IPS DF 4.7 (cell line): ENCODE measurements at regions not wholly inside any gene's neighbourhood (a gene's known extent, or its start where the extent isn't known, plus 50 kb on each side); places are given as distances from the start of the nearest gene placed in this dataset.
A peak's percentile ranks its signal among the peaks of the same experiment; 100 is the strongest.
"Not testable (repeated sequence)": the region's sequence is repeated elsewhere in the genome, so short reads cannot be mapped to it uniquely, and the experiment has no call there.

ENCODE experiments used
- DNase-seq: peaks from one replicate; pipeline ENCODE4 v3.0.0-alpha.2; 2013; ENCODE audit warnings: low spot score; ENCODE audit errors: extremely low read depth

DNA sequence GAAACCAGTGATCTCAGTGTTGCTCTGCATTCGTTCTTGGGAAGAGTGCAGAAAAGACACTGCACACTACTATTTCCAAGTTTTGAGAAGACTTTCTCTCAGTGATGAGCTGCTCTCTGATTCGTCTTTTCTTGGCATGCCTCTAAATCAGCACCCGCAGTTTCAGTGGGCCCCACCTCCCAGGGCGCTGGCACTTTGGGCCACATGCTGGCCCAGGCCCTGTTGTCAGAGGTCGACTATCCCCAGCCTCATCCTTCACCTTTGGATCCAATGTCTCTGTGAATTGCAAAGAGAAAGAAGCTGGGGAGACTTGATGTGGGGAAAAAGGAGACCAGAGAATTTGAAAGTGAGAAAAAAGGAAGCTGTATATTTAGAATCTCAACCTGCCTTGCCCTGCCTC is 644.1 kb upstream of the PITX2 start:
- DNase-seq, result no peak

DNA sequence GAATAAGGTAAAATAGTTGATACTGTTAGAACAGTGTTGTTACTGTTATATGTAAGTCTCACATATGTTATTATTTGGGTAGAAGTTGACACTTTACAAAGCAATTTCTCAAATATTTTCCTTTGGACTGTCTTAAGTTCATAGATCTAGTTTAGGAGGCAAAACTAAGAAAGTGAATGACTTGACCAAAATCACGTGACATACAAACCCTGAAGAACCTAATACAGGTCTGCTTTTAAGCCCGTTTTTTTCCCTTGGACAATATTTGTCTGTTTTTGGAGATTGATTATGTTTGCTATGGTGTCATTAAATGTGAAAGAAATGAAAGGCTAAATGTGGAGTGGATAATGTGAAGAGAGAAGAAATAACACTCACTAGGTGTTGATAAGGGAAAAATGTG is 644.9 kb upstream of the PITX2 start:
- no peak for DNase-seq

DNA sequence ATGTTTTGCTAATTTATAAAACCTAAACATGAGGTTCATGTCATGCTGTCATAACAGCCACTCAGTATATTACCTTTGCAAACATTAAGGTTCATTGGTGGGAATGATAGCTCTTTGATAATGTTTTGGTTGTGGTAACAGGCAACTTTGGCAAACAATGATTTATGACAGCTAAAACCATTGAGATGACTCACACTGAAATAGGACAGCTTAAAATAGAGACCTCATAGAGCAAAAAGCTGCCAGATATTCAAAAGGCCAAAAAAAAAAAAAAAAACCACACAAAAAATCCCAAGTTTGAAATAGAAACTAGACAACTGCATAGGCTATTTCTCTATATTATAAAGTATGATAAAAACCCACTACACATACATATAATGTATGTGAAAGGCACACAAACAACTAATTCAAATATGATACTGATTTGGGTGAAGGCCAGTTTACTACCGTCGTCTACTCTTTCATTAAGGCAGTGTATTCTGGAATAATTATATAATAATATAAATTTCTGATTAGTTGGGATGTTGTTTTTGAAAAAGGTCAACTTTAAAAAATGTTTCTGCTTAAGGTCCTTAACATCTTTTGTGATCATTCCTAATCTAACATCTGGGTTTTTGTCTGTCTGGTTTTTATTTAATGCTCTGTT is 646.0 kb upstream of the PITX2 start:
- DNase-seq, result no peak

DNA sequence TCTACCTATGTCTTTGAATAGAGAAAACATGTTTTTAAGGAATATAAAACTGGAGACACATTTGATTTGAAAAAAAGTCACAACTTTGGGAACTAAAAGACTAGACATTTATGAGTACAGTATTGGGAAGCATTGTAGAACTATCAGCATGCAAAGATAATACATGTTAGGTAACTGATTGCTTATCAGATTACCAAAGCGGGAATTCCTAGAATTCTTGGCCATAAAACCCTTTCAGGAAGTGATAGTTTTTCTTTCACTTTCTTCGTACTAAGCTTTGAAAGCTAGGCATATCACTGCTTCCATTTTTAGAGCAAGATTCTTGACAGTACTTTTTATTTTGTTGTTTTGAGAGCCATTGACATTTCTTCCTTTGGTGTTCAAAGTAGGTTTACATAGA is 646.6 kb upstream of the PITX2 start:
- DNase-seq, result no peak

DNA sequence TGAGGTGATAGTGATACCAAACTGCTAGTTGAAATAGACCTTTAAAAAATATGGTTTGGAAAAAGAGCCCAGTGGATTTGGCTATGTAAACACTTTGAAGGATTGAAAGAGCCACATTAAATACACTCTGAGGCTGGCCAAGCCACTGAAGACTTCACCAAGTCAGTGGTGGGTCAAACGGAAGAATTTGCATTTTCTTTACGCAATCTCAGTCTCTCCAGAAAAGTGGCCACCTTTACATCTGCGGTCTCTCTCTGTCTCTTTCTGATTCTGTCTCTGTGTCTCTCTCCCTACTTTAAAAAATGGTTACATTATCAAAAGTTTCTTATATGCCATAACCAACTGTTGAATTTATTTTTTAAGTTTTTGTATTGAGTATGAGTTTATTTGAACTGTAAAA is 651.2 kb upstream of the PITX2 start:
- no peak for DNase-seq

DNA sequence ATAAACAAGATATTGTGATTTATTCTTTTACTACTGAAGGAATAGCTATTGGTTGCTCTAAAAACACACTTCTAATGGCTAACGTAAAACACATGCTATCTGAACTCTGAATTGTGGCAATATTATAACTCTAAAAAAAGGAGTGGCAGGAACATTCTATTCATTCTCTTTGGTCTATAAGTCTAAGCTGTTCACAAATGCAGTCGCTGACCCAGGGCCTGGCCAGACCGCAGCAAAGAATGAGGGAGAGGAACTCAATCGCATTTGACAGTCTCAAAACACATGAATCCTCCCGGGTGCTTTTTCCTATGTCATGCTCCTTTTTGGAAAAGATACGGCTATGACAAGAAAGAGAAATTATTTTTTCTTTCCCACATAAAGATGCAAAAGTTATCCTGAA is 651.6 kb upstream of the PITX2 start:
- no peak for DNase-seq

DNA sequence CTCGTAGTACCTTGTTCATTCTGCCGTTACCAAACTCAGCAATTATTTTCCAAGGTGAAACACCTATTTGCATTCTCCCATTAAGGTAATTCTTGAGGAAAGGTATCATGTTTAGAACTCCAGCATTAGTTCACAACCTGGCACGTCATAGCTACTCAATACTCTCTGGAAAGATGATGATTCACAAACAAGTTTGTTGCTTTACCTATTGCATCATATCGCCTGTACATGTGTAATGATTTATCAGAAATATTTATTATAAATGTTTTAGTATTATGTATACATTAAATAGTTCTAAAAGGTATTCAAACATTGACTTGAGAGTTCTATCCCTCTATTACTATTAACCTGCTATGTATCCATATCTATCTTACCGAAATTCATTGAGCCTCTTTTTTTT is 658.3 kb upstream of the PITX2 start:
- DNase-seq, result no peak

DNA sequence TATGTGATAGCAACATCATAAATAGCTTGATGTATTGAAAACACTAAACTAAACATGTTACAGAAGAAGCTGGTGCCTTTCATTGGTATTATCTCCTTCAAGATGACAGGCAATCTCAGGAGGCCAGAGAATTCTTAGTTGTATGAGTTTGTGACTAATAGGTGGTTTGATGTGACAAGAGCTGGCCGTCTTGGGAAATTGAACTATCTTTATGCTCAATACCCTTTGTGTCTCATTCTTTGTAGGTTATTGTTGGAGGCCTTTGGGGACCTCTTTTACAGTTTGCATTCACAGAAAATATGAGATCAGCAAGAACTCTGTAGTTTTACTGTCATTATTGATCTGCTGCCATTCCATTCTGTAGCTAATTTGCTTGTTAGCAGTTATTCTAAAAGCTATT is 659.2 kb upstream of the PITX2 start:
- DNase-seq, result no peak

DNA sequence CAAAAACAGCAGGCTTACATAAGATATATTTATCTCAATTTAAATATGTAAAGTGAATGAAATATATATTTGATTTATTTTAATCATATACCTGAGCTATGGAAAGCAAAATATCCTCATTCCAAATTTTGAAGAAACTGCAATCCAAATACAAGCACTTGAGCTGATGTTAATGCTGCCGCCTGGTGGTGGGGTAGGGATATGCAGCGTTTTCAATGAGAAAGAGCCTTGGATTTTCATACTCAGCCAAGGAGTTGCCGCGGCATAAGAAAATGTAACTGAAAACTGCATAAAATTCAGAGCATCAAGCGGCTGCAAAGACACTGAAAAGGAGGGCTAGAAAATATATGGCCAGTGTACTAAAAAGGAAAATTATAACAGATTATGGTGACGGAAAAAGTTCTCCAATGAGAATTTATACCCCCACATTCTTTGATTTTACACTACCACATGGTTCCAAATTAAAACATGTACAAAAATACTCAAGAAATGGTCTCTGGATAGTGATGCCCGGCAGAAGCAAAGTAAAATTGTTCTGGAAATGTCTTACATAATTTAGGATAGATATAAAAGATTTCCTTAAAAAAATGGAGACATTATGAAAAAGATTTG is 660.3 kb upstream of the PITX2 start:
- peak; percentile 5 for DNase-seq

DNA sequence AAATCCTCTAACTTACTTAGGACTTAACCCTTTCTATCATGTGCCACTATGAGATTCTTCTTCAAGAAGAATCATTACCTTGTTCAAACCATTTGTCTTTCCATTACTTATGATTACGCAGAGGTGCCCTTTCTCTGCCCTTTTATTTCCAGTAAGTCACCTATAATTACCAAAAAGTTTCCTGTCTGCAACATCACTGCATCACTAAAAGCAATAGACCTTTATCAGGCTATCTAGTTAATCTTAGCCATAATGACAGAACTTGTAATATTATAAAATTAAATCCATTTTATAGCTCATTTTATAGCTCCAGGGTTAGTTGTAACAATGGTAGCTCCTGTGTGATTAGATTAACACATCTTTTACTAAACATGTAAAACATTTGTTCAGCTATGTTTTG is 673.6 kb upstream of the PITX2 start:
- no peak for DNase-seq

DNA sequence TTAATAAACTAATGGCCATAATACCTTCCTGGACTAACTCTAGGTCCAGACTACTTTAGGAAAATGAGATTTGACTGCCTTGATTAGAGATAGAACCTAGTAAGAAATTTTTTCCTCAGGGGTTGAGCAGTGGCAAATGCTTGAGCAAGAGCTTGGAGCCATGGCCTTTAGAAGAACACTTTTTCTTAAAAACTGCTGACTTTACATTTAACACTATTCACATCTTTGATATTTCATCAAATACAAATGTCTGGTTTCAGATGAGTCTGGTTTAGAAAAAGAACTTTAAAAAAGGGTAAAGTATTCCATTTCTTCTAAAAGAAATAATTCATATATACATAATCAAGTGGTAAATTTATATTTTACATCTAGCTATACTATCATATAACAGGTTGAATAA is 680.9 kb upstream of the PITX2 start:
- no peak for DNase-seq

DNA sequence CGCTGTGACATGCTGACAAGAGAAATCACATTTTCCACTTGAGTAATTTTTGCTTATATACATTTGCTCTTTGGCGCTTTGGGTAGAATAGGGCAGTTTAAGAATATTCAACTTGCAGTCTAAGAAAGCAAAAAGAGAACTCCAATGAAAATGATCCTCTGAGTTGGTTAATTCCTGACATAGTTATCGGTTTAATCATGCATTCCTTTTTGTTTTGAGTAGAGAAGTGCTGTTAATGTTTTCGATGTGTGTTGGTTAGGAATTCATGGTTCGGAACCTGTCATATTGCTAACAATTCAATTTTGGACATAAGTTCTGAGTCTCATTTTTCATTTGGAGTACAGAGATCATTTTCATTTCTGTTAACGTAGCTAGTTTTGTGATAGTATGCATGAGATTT is 700.6 kb upstream of the PITX2 start:
- DNase-seq, result no peak

DNA sequence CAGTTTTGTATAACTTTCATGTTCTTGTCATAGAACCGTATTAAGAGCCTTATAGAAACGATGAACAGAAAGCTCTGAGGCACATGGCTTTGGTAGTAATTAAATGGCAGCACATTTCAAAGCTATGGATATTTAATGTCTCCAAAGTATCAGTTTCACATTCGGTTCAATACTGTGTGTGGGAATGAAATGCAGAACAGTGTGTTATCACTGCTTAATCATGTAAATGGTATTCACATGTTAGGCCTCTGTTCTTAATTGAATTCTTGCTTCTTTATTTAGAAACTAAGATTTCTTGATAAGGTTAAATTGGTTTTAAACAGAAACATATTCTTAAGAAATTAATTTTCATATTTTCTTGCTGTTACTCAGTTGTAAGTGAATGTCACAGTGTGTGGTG is 701.0 kb upstream of the PITX2 start:
- no peak for DNase-seq

DNA sequence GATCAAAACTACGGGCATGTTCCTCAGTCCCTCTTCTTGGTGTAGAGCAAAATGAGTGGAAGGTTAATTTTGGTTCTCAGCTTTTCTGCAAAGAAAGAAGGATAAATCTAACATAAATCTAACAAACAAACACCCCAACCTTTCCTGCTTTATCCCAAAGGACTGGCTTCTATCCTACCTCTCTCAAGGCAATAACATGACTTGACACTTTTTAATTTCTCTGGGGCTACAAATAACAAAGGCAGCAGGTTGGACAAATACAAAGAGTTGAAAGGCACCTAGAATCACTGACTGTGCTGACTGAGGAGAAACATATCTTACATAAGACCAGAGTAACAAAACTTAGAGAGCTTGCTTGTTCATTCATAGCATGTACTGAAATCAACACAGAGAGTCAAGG is 703.6 kb upstream of the PITX2 start:
- no peak for DNase-seq

DNA sequence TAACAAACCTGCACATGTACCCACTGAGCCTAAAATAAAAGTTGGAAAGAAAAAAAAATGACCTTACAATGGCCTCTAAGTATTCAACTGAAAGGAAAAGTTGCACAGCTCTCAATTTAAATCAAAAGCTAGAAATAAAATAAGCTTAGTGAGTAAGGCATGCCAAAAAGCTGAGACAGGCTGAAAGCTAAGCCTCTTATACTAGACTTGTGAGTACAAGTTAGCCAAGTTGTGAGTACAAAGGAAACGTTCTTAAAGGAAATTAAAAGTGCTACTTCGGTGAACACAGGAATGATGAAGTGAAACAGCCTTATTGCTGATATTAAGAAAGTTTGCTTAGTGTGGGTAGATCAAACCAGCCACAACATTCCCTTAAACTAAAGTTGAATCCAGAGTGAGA is 707.9 kb upstream of the PITX2 start:
- DNase-seq, result no peak

DNA sequence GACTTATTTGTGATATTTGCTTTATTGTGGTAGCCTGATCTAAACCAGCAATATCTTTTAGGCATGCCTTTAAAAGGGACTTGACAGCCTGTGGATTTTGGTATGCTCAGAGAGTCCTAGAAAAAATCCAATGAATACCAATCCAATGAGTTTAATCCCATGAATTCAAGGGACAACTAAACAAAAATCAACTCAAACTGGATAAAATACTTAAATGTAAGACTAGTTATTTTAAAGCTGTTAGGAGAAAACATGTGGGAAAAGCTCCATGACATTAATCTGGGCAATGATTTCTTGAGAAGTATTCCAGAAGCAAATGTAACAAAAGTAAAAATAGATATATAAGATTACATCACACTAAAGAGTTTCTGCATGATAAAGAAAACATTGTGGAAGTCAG is 711.5 kb upstream of the PITX2 start:
- DNase-seq, result no peak

DNA sequence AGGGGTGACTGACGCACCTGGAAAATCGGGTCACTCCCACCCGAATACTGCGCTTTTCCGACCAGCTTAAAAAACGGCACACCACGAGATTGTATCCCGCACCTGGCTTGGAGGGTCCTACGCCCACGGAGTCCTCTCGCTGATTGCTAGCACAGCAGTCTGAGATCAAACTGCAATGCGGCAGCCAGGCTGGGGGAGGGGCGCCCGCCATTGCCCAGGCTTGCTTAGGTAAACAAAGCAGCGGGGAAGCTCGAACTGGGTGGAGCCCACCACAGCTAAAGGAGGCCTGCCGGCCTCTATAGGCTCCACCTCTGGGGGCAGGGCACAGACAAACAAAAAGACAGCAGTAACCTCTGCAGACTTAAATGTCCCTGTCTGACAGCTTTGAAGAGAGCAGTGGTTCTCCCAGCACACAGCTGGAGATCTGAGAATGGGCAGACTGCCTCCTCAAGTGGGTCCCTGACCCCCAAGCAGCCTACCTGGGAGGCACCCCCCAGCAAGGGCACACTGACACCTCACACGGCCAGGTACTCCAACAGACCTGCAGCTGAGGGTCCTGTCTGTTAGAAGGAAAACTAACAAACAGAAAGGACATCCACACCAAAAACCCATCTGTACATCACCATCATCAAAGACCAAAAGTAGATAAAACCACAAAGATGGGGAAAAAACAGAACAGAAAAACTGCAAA is 714.5 kb upstream of the PITX2 start:
- DNase-seq, result not testable (repeated sequence)

DNA sequence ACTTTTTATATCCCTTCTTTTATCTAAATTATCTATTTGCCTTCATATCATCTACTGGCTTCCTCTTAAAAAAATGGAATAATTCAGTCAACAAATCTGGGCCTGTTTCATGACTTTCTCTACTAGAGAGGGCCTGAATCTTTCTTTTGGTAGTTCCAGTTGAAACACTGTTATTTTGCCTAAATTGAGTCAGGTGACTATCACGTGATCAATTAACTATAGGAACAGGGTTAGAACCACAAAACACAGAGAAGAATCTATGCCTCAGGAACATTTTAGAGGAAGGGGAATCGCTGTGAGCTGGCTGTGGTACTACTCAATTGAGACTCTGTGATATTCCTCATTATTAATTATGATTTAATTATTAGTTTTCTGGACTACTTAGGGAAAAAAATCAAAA is 736.7 kb upstream of the PITX2 start:
- no peak for DNase-seq

DNA sequence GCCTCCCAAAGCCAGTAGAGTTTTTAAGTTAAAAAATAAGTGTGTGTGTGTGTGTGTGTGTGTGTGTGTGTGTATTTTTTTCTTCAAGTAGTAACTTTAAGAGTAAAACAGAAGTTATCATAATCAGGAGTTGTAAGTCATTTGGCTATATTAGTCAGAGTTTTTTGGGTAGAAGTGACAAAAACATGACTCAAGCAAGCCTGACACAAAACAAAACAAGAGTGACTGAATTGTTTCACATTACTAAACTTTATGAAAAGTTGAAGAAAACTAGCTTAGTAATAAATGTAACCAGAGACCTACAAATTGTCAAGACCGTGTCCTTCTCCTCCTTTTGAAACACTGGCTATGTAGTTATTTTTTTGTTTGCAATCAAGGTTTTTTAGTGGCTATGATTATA is 738.0 kb upstream of the PITX2 start:
- DNase-seq, result no peak

DNA sequence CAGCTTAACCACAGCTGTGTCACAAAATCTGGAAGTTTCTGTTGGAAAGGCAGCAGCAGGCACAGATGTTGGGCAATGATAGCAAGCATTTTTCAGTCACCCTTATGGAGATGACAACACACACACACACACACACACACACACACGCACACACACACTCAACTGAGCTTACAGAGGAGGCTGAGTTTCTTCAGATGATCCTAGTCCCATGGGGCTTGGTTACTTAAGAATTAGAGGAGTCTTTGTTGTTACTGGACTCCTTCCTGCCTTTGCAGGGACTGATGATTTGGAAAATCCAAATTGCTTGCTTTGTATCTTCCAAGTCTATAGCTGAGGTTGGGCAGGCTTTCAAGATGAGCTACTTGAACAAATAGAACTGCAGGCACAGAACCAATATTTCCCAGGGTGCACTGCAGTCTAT is 740.1 kb upstream of the PITX2 start:
- DNase-seq, result no peak

DNA sequence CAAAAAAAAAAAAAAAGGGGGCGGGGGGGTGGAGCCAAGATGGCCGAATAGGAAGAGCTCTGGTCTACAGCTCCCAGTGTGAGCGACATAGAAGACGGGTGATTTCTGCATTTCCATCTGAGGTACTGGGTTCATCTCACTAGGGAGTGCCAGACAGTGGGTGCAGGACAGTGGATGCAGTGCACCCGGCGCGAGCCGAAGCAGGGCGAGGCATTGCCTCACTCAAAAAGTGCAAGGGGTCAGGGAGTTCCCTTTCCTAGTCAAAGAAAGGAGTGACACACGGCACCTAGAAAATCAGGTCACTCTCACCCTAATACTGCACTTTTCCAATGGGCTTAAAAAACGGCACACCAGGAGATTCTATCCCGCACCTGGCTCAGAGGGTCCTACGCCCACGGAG is 755.0 kb upstream of the PITX2 start:
- not testable (repeated sequence) for DNase-seq

DNA sequence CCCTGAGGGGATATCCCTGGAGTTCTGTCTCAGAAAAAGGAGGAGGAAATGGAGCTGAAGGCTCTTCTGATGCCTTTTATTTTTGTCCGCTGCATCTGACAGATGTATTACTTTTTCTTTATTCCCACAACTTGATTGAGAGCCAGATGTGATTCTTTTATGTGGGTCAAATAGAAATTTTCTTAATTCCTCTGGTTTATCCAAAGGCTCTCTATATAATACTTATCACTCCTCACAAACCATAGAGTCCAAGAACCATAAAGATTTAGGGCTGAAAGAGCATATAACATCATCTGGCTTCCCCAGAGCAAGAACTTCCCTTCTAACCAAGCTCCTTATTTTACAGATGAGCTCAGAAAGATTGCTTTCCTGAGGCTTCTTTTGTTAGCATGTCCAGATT is 756.7 kb upstream of the FAM241A start:
- no peak for DNase-seq

DNA sequence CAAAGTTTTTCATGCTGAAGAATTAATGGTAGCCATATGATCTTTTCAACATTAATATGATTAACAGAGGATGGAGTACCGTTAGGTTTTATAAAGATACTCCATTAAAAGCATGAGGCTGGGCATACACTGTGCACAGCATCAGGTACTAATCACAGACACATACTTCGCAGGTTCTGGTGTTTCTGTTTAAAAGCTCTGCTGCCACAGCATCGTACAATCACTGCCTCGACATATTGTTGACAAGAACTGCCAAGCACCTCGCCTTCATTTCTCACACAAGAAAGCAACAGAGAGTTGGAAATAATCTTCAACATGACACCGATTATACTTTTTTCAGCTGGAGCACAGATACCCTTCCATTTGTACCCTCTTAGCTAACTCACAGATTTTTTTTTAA is 753.4 kb upstream of the FAM241A start:
- no peak for DNase-seq
